Loucy (cell line): ENCODE measurements at regions not wholly inside any gene's neighbourhood (a gene's known extent, or its start where the extent isn't known, plus 50 kb on each side); places are given as distances from the start of the nearest gene placed in this dataset.

ENCODE experiments used
- H2AFZ ChIP-seq: fragments of 200-600 bp; sonication (generic); 2 replicates; pipeline ENCODE4 v1.6.0; 2016; ENCODE audit warnings: antibody characterized with exemption, mild to moderate bottlenecking, low read length, moderate library complexity
- H3F3A ChIP-seq: fragments of 200-600 bp; 2 replicates; pipeline ENCODE4 v1.6.0; 2016; ENCODE audit warnings: antibody characterized with exemption, low read depth, mild to moderate bottlenecking
- H3K27me3 ChIP-seq: fragments of 200-600 bp; sonication (generic); 2 replicates; pipeline ENCODE4 v1.6.1; 2014; ENCODE audit warnings: low read length, mild to moderate bottlenecking; ENCODE audit not compliant: insufficient read depth, poor library complexity, severe bottlenecking
- H3K36me3 ChIP-seq: fragments of 200-600 bp; sonication (generic); 2 replicates; pipeline ENCODE4 v1.6.1; 2016; ENCODE audit warnings: low read length; ENCODE audit not compliant: insufficient read depth
- H3K4me1 ChIP-seq: fragments of 200-600 bp; sonication (generic); 2 replicates; pipeline ENCODE4 v1.5.1; 2014; ENCODE audit warnings: low read length, mild to moderate bottlenecking; ENCODE audit not compliant: insufficient read depth, poor library complexity, severe bottlenecking
- H3K4me2 ChIP-seq: fragments of 200-600 bp; sonication (generic); 2 replicates; pipeline ENCODE4 v1.6.0; 2014; ENCODE audit warnings: antibody characterized with exemption, low read length, low read depth, mild to moderate bottlenecking; ENCODE audit not compliant: poor library complexity, severe bottlenecking
- H3K4me3 ChIP-seq: fragments of 200-600 bp; sonication (generic); 2 replicates; pipeline ENCODE4 v1.5.1; 2014; ENCODE audit warnings: low read length, mild to moderate bottlenecking, mixed read lengths; ENCODE audit not compliant: poor library complexity, severe bottlenecking
- H3K79me2 ChIP-seq: fragments of 200-600 bp; sonication (generic); 2 replicates; pipeline ENCODE4 v1.6.1; 2014; ENCODE audit warnings: low read length; ENCODE audit not compliant: insufficient read depth
- H3K9ac ChIP-seq: fragments of 200-600 bp; sonication (generic); 2 replicates; pipeline ENCODE4 v1.6.0; 2014; ENCODE audit warnings: mild to moderate bottlenecking, low read depth, low read length, moderate library complexity; ENCODE audit not compliant: poor library complexity, severe bottlenecking
- H3K9me2 ChIP-seq: fragments of 200-600 bp; sonication (generic); replicated peaks from 2 replicates; pipeline ENCODE4 v1.6.1; 2016; ENCODE audit warnings: low read depth, low read length, mixed read lengths
- H3K9me3 ChIP-seq: fragments of 200-600 bp; sonication (generic); 2 replicates; pipeline ENCODE4 v1.6.1; 2014; ENCODE audit warnings: mild to moderate bottlenecking, antibody characterized with exemption, low read length, low read depth; ENCODE audit not compliant: insufficient read depth
- H4K20me1 ChIP-seq: fragments of 200-600 bp; sonication (generic); 2 replicates; pipeline ENCODE4 v1.6.0; 2014; ENCODE audit warnings: antibody characterized with exemption, low read length, mild to moderate bottlenecking; ENCODE audit not compliant: insufficient read depth, poor library complexity, severe bottlenecking
- EZH2phosphoT487 ChIP-seq: fragments of 200-600 bp; IDR thresholded peaks from 2 replicates; pipeline ENCODE4 v1.6.1; 2018; ENCODE audit warnings: antibody characterized with exemption, mild to moderate bottlenecking, moderate library complexity, borderline replicate concordance
- TF ChIP-seq, protein P1 (sequence below): fragments of 200-600 bp; sonication (generic); conservative IDR thresholded peaks from 2 replicates; pipeline ENCODE4 v1.5.1; 2014; ENCODE audit warnings: mild to moderate bottlenecking, antibody characterized with exemption, low read length

- Histone ChIP-seq H3K4me3 (no peak overlapping the region), H3K27me3 (no peaks in the 10 kb centered on the region), H3K9me3 (no peaks in the 10 kb centered on the region), H2AFZ (no peak overlapping the region), H3F3A (no peaks in the 10 kb centered on the region), H3K9ac (no peak overlapping the region), H4K20me1 (no peaks in the 10 kb centered on the region), H3K36me3 (no peaks in the 10 kb centered on the region), H3K4me2 (no peak overlapping the region), H3K79me2 (no peaks in the 10 kb centered on the region), H3K9me2 (no peaks in the 10 kb centered on the region), H3K4me1 (no peaks in the 10 kb centered on the region)
- TF ChIP-seq, protein P1, sequence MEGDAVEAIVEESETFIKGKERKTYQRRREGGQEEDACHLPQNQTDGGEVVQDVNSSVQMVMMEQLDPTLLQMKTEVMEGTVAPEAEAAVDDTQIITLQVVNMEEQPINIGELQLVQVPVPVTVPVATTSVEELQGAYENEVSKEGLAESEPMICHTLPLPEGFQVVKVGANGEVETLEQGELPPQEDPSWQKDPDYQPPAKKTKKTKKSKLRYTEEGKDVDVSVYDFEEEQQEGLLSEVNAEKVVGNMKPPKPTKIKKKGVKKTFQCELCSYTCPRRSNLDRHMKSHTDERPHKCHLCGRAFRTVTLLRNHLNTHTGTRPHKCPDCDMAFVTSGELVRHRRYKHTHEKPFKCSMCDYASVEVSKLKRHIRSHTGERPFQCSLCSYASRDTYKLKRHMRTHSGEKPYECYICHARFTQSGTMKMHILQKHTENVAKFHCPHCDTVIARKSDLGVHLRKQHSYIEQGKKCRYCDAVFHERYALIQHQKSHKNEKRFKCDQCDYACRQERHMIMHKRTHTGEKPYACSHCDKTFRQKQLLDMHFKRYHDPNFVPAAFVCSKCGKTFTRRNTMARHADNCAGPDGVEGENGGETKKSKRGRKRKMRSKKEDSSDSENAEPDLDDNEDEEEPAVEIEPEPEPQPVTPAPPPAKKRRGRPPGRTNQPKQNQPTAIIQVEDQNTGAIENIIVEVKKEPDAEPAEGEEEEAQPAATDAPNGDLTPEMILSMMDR, result no peak
- no peak for TF ChIP-seq EZH2phosphoT487
These were observed 401.4 kb upstream of the FAT1 start for GRCh38 chr4:187125062-187125461.

DNA sequence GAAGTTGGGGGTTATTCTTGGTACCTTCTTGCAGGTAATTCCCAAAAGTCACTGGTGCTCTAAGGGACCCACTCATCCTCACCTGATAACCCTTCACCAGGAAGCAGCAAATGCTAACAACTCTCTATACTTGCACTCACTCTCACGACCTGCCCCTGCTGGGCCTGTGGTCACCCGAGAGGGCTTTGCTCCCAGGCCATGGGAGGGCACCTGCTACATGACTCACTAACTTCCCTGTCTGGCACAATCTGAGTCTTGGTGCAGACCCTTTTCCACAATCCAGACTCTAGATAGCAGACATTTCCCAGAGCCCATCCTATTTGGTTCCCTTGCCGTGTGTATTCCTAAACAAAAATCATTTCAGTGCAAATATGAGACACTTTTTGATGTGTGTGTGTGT lies 403.8 kb upstream of the FAT1 start:
- no peak overlapping the region for H2AFZ ChIP-seq
- no peak overlapping the region for H3K4me2 ChIP-seq
- H3K9me3 ChIP-seq, result 0 out of 2 replicates have a peak, but pooled peaks cover 2% of the 10 kb centered on the region
- no peaks in the 10 kb centered on the region for H3K36me3 ChIP-seq
- H3K79me2 ChIP-seq, result no peaks in the 10 kb centered on the region
- TF ChIP-seq, protein P1, result no peak
- TF ChIP-seq EZH2phosphoT487, result no peak
- H4K20me1 ChIP-seq, result no peaks in the 10 kb centered on the region
- H3F3A ChIP-seq, result no peaks in the 10 kb centered on the region
- no peak overlapping the region for H3K4me3 ChIP-seq
- no peaks in the 10 kb centered on the region for H3K9me2 ChIP-seq
- H3K4me1 ChIP-seq, result no peaks in the 10 kb centered on the region
- H3K27me3 ChIP-seq, result no peaks in the 10 kb centered on the region
- no peak overlapping the region for H3K9ac ChIP-seq

DNA sequence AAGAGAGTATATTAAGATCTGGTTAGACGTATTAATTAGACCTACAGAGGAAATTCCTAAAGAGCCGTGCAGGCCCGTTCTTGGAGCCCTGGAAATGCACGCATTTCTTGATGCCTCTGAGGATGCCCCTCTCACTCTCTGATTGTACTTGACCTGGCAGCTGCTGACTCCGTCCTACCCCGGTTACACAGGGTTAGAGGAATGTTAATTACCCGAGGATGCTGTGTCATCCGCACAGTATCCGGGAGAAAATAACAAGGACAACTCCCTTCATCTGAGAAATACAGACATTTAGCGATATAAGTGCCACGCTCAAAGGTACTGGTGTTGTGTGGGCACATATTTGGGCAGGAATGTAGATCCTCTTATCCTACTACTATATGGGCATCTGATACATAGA lies 404.6 kb upstream of the FAT1 start:
- H3K36me3 ChIP-seq, result no peaks in the 10 kb centered on the region
- no peaks in the 10 kb centered on the region for H3K4me1 ChIP-seq
- no peaks in the 10 kb centered on the region for H4K20me1 ChIP-seq
- no peak overlapping the region for H3K9ac ChIP-seq
- H3K9me3 ChIP-seq, result 0 out of 2 replicates have a peak, but pooled peaks cover 4% of the 10 kb centered on the region
- H3K9me2 ChIP-seq, result no peaks in the 10 kb centered on the region
- no peaks in the 10 kb centered on the region for H3K79me2 ChIP-seq
- H3K4me2 ChIP-seq, result no peak overlapping the region
- no peak overlapping the region for H3K4me3 ChIP-seq
- H3K27me3 ChIP-seq, result no peaks in the 10 kb centered on the region
- H3F3A ChIP-seq, result no peaks in the 10 kb centered on the region
- TF ChIP-seq EZH2phosphoT487, result no peak
- TF ChIP-seq, protein P1, result no peak
- H2AFZ ChIP-seq, result no peak overlapping the region
